ENCODE measurements at regions not wholly inside any gene's neighbourhood (a gene's known extent, or its start where the extent isn't known, plus 50 kb on each side); places are given as distances from the start of the nearest gene placed in this dataset.

DNA sequence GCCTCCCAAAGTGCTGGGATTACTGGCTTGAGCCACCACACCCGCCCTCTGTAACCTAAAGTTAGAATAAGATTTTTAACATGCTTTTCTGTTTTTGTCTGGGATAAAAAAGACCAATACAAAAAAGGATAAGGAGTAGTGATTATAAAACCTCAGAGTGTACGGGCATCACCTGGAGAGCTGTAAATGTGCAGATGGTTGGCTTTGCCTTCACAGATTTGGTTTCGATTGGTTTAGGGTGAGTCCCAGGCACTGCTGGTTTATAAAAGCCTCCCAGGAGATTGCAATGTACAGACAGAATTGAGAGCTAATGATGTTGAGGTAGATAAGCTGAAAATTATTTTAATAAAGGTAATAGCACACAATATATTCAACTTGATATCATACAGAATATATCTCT is 289.7 kb upstream of the FSHR start:
- POLR2A ChIA-PET = no interaction called here
- Histone ChIP-seq H3K9me2 (no peaks in the 10 kb centered on the region), H3K79me2 (ENCODE audit: insufficient read depth) (no peaks in the 10 kb centered on the region), H3K27me3 (ENCODE audit: insufficient read depth) (no peaks in the 10 kb centered on the region), H3F3A (replicated peaks; ENCODE audit: insufficient read depth) (no peaks in the 10 kb centered on the region), H3K9ac (no peak overlapping the region), H3K27ac (ENCODE audit: low read depth in 2 of 2, low read length in 1 of 2) (no peak overlapping the region), H3K4me1 (ENCODE audit: control insufficient read depth in 1 of 2, insufficient read depth in 2 of 2, low read depth in 1 of 2, low read length in 1 of 2) (no peaks in the 10 kb centered on the region), H4K20me1 (ENCODE audit: insufficient read depth) (no peaks in the 10 kb centered on the region), H3K36me3 (replicated peaks in 1 of 2; ENCODE audit: control insufficient read depth in 1 of 2, insufficient read depth in 2 of 2, low read length in 1 of 2) (no peaks in the 10 kb centered on the region), H3K4me2 (no peak overlapping the region), H3K4me3 (ENCODE audit: low read depth in 2 of 2, low read length in 1 of 2) (no peak overlapping the region), H3K9me3 (no peaks in the 10 kb centered on the region; the same call in 1 of the 2 replicates), H2AFZ (ENCODE audit: low read depth) (no peak overlapping the region)
- TF ChIP-seq ZBTB33 (IDR thresholded peaks at IDR 0.05; ENCODE audit: borderline replicate concordance, low read depth) = no peak
- 20% methylated on average over 3 of the region's 3 CpGs for WGBS (ENCODE audit: low lambda C conversion rate)
- no peak for DNase-seq
- CTCF ChIA-PET = interaction anchor here (0.6 kb wide), 1 partner anchor 887 kb away, joined by 3 read pairs; no protein-coding TSS in a partner anchor

DNA sequence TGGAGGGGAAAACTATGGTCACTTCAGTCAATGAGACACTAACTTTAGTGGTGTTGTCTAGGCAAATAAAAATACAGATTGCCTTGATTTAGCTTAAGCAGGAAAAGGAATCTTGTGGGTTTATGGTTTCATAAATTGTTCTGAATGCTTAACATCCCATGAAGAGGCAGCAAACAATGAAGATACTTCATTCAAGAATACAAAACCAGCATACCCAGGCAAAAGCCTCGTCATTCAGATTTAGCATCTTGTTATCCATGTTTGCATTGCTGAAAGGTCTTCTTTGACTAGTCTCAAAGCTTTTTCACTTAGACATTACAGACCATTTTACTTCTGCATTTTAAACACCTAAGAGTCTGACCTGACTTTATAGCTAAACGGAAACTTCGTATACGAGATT is 272.7 kb upstream of the FSHR start:
- Histone ChIP-seq H3K27me3 (ENCODE audit: insufficient read depth) (no peaks in the 10 kb centered on the region), H4K20me1 (ENCODE audit: insufficient read depth) (no peaks in the 10 kb centered on the region), H2AFZ (ENCODE audit: low read depth) (no peak overlapping the region), H3K4me3 (ENCODE audit: low read depth in 2 of 2, low read length in 1 of 2) (no peak overlapping the region), H3F3A (replicated peaks; ENCODE audit: insufficient read depth) (no peaks in the 10 kb centered on the region), H3K4me2 (no peak overlapping the region), H3K9me3 (no peaks in the 10 kb centered on the region), H3K27ac (ENCODE audit: low read depth in 2 of 2, low read length in 1 of 2) (no peak overlapping the region), H3K9ac (no peak overlapping the region), H3K9me2 (no peaks in the 10 kb centered on the region), H3K79me2 (ENCODE audit: insufficient read depth) (no peaks in the 10 kb centered on the region), H3K36me3 (replicated peaks in 1 of 2; ENCODE audit: control insufficient read depth in 1 of 2, insufficient read depth in 2 of 2, low read length in 1 of 2) (no peaks in the 10 kb centered on the region), H3K4me1 (ENCODE audit: control insufficient read depth in 1 of 2, insufficient read depth in 2 of 2, low read depth in 1 of 2, low read length in 1 of 2) (no peaks in the 10 kb centered on the region)
- POLR2A ChIA-PET = no interaction called here
- WGBS (ENCODE audit: low lambda C conversion rate) = 56% methylated on average over 4 of the region's 4 CpGs
- TF ChIP-seq JUND (IDR thresholded peaks at IDR 0.05) (no peak), USF1 (IDR thresholded peaks at IDR 0.05; ENCODE audit: borderline replicate concordance, low read depth) (no peak), TCF12 (IDR thresholded peaks at IDR 0.05) (no peak), YY1 (IDR thresholded peaks at IDR 0.05; ENCODE audit: low read depth) (no peak), GABPA (IDR thresholded peaks at IDR 0.05; ENCODE audit: low read depth) (no peak), MXI1 (IDR thresholded peaks at IDR 0.05; ENCODE audit: low read depth, low read length) (no peak), NFIC (IDR thresholded peaks at IDR 0.05; ENCODE audit: borderline replicate concordance) (no peak), RXRA (IDR thresholded peaks at IDR 0.05; ENCODE audit: borderline replicate concordance, low read depth) (no peak), MAX (IDR thresholded peaks at IDR 0.05; ENCODE audit: low read depth) (no peak)
- TF ChIP-seq, protein P1, sequence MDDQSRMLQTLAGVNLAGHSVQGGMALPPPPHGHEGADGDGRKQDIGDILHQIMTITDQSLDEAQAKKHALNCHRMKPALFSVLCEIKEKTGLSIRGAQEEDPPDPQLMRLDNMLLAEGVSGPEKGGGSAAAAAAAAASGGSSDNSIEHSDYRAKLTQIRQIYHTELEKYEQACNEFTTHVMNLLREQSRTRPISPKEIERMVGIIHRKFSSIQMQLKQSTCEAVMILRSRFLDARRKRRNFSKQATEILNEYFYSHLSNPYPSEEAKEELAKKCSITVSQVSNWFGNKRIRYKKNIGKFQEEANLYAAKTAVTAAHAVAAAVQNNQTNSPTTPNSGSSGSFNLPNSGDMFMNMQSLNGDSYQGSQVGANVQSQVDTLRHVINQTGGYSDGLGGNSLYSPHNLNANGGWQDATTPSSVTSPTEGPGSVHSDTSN (IDR thresholded peaks at IDR 0.05) = no peak
- CTCF ChIA-PET = no interaction called here
- no peak for DNase-seq

Measured in SK-N-SH (cell line).